SK-N-SH (cell line): ENCODE measurements at regions not wholly inside any gene's neighbourhood (a gene's known extent, or its start where the extent isn't known, plus 50 kb on each side); places are given as distances from the start of the nearest gene placed in this dataset.
"Not testable (repeated sequence)": the region's sequence is repeated elsewhere in the genome, so short reads cannot be mapped to it uniquely, and the experiment has no call there.

Source experiments
- CTCF ChIA-PET: fragments of 300-600, 350-600 bp; formaldehyde crosslinking; extraction: SDS; loops from one replicate; lab custom pipeline; 2021; lab: Yijun Ruan, JAX
- POLR2A ChIA-PET: fragments of 350-600 bp; sonication (Branson Sonifier 250); formaldehyde crosslinking; extraction: SDS; loops from one replicate; lab custom pipeline; 2020; ENCODE audit warnings: antibody characterized with exemption, inconsistent platforms; lab: Yijun Ruan, JAX
- DNase-seq: peaks from one replicate; pipeline ENCODE4 v3.0.0; 2012
- H2AFZ ChIP-seq: fragments of 200-600 bp; sonication (generic); 2 replicates; pipeline ENCODE4 v1.8.1; 2016; ENCODE audit warnings: antibody characterized with exemption, mild to moderate bottlenecking, low read depth
- H3F3A ChIP-seq: fragments of 200-600 bp; sonication (generic); replicated peaks from 2 replicates; pipeline ENCODE3; 2016; ENCODE audit warnings: antibody characterized with exemption, mild to moderate bottlenecking; ENCODE audit not compliant: insufficient read depth
- H3K27ac ChIP-seq, 2 experiments: fragments of 200-500 bp in 1 of 2; fragments of 200-600 bp in 1 of 2; sonication (Bioruptor generic) in 1 of 2; sonication (generic), shearing (Covaris generic) in 1 of 2; 2 replicates each; pipeline versions ENCODE4 v1.5.1 to v1.6.1; 2014 to 2016; ENCODE audit warnings: low read depth in 2 of 2, inconsistent platforms in 1 of 2, low read length in 1 of 2, mild to moderate bottlenecking in 1 of 2, mixed read lengths in 1 of 2
- H3K27me3 ChIP-seq: fragments of 200-600 bp; sonication (generic), shearing (Covaris generic); 2 replicates; pipeline ENCODE4 v1.6.1; 2016; ENCODE audit warnings: mixed run types; ENCODE audit not compliant: insufficient read depth
- H3K36me3 ChIP-seq, 2 experiments: fragments of 200-500 bp in 1 of 2; fragments of 200-600 bp in 1 of 2; sonication (Bioruptor generic) in 1 of 2; sonication (generic) in 1 of 2; replicated peaks in 1 of 2; 2 replicates each; pipeline versions ENCODE3 to v1.5.1; 2014 to 2016; ENCODE audit warnings: low read length in 1 of 2, mild to moderate bottlenecking in 1 of 2; ENCODE audit not compliant: insufficient read depth in 2 of 2, control insufficient read depth in 1 of 2
- H3K4me1 ChIP-seq, 2 experiments: fragments of 200-500 bp in 1 of 2; fragments of 200-600 bp in 1 of 2; sonication (Bioruptor generic) in 1 of 2; sonication (generic), shearing (Covaris generic) in 1 of 2; 2 replicates each; pipeline versions ENCODE4 v1.5.1 to v1.6.1; 2014 to 2016; ENCODE audit warnings: low read depth in 1 of 2, low read length in 1 of 2, mixed run types in 1 of 2; ENCODE audit not compliant: insufficient read depth in 2 of 2, control insufficient read depth in 1 of 2
- H3K4me2 ChIP-seq: fragments of 200-600 bp; sonication (generic), shearing (Covaris generic); 2 replicates; pipeline ENCODE4 v1.6.1; 2017; ENCODE audit warnings: mixed run types
- H3K4me3 ChIP-seq, 2 experiments: fragments of 200-500 bp in 1 of 2; fragments of 200-600 bp in 1 of 2; sonication (Bioruptor generic) in 1 of 2; sonication (generic), shearing (Covaris generic) in 1 of 2; 2 replicates each; pipeline versions ENCODE4 v1.5.1 to v1.8.1; 2014 to 2016; ENCODE audit warnings: low read depth in 2 of 2, inconsistent platforms in 1 of 2, low read length in 1 of 2, mild to moderate bottlenecking in 1 of 2, mixed read lengths in 1 of 2, moderate library complexity in 1 of 2
- H3K79me2 ChIP-seq: fragments of 200-600 bp; sonication (generic); 2 replicates; pipeline ENCODE4 v1.8.1; 2017; ENCODE audit warnings: mild to moderate bottlenecking; ENCODE audit not compliant: insufficient read depth
- H3K9ac ChIP-seq: fragments of 200-600 bp; sonication (generic); 2 replicates; pipeline ENCODE4 v1.6.1; 2017; ENCODE audit warnings: mixed run types
- H3K9me2 ChIP-seq: fragments of 200-600 bp; sonication (generic); 2 replicates; pipeline ENCODE4 v1.6.1; 2017; ENCODE audit warnings: mixed run types
- H3K9me3 ChIP-seq: fragments of 200-600 bp; sonication (generic); 2 replicates; pipeline ENCODE4 v1.6.1; 2017; ENCODE audit warnings: mixed run types, mild to moderate bottlenecking, moderate library complexity
- H4K20me1 ChIP-seq: fragments of 200-600 bp; sonication (generic); 2 replicates; pipeline ENCODE4 v1.6.1; 2017; ENCODE audit warnings: mild to moderate bottlenecking, mixed run types; ENCODE audit not compliant: insufficient read depth
- FOXJ3 ChIP-seq: sonication (generic); formaldehyde crosslinking; IDR thresholded peaks from 2 replicates; pipeline ENCODE4 v1.5.1; 2020; ENCODE audit warnings: mild to moderate bottlenecking, missing genetic modification reagents
- GATA2 ChIP-seq: sonication (generic); formaldehyde crosslinking; IDR thresholded peaks from 2 replicates; pipeline ENCODE4 v1.5.0; 2020; ENCODE audit warnings: mild to moderate bottlenecking, missing genetic modification reagents
- JUND ChIP-seq: IDR thresholded peaks from 2 replicates; pipeline ENCODE4 v1.4.0; 2012
- NFIC ChIP-seq: IDR thresholded peaks from 2 replicates; pipeline ENCODE4 v1.4.0; 2012; ENCODE audit warnings: borderline replicate concordance
- NRF1 ChIP-seq: IDR thresholded peaks from 2 replicates; pipeline ENCODE4 v1.6.1; 2012; ENCODE audit warnings: low read depth, mild to moderate bottlenecking, low read length
- RCOR1 ChIP-seq: fragments of 150-350 bp; IDR thresholded peaks from 2 replicates; pipeline ENCODE4 v1.6.1; 2017; ENCODE audit warnings: antibody characterized with exemption, low read length
- TCF12 ChIP-seq: IDR thresholded peaks from 2 replicates; pipeline ENCODE4 v1.4.0; 2012
- YY1 ChIP-seq: IDR thresholded peaks from 2 replicates; pipeline ENCODE4 v1.4.0; 2012; ENCODE audit warnings: low read depth, mild to moderate bottlenecking
- WGBS: methylation state at CpG from one replicate; pipeline ENCODE4 v1.1.6; 2017; ENCODE audit warnings: low lambda C conversion rate; 5-methylcytosine and 5-hydroxymethylcytosine counted together
- TF ChIP-seq, protein P1 (sequence below): IDR thresholded peaks from 2 replicates; pipeline ENCODE4 v1.4.0; 2012; ENCODE audit warnings: low read depth
- TF ChIP-seq, protein P2 (sequence below): IDR thresholded peaks from 2 replicates; pipeline ENCODE4; 2012
- TF ChIP-seq, protein P3 (sequence below): fragments of 200-600 bp; sonication (generic); IDR thresholded peaks from 2 replicates; pipeline ENCODE4 v1.6.1; 2017; ENCODE audit warnings: antibody characterized with exemption, mild to moderate bottlenecking, moderate library complexity
- TF ChIP-seq, protein P4 (sequence below): fragments of 150-350 bp; IDR thresholded peaks from 2 replicates; pipeline ENCODE4 v1.6.1; 2016; ENCODE audit warnings: mild to moderate bottlenecking, low read depth, low read length

DNA sequence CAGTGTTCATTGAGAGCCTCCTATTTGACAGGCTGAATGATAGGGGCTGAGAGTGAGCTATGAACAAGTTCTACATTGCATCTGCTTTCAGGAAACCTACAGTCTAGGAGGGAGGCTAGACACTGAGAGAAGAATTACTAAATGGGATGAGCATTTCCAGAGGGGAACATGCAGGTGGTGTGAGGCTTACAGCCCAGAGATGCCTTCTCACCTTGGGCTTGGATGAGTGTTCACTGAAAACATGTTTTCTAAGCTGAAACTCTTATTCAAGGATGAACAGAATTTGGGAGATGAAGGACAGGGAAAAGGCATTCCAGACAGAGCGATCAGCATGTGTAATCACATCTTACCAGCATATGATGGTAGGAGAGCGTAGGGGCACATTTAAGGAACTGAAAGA, 177.5 kb upstream of the E2F8 start (continued):
- TF ChIP-seq NRF1 (no peak), RCOR1 (no peak)

DNA sequence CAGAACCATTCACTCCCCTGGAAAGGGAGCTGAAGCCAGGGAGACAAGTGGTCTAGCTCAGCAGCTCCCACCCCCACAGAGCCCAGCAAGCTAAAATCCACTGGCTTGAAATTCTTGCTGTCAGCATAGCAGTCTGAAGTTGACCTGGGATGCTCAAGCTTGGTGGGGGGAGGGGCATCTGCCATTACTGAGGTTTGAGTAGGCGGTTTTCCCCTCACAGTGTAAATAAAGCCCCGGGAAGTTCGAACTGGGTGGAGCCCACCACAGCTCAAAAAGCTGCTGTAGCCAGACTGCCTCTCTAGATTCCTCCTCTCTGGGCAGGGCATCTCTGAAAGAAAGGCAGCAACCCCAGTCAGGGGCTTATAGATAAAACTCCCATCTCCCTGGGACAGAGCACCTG, 171.3 kb upstream of the E2F8 start:
- POLR2A ChIA-PET, result not testable (repeated sequence)

DNA sequence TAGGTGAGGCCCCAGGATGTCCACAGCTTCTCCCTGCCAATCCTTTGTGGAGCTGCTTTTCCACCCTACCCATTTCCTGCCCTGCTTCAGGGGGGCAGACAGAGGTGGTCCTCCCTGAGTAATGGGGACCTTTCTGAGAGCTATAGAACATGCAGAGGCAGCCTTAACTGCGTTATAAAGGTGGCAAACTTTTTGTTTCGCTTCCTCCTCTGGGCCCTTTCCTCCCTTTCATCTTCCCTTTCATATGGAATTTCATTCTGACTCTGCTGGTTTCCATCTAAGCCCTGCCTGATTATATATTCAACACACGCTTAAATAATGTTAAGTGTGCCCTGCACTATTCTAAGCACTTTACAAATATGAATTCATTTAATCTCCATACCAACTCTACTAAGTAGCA, 169.3 kb upstream of the E2F8 start:
- H3F3A ChIP-seq, result no peaks in the 10 kb centered on the region
- H3K4me1 ChIP-seq, result no peaks in the 10 kb centered on the region
- DNase-seq, result no peak
- H3K4me3 ChIP-seq, result no peak overlapping the region
- H3K9me2 ChIP-seq, result no peaks in the 10 kb centered on the region
- no peaks in the 10 kb centered on the region for H3K36me3 ChIP-seq
- H3K9me3 ChIP-seq, result no peaks in the 10 kb centered on the region
- ChIA-PET CTCF (interaction anchor here (1.2 kb wide), 1 partner anchor 64 kb away, joined by 3 read pairs; no protein-coding TSS in a partner anchor), POLR2A (interaction anchor here (0.6 kb wide), 1 partner anchor 548 kb away, joined by 3 read pairs; no protein-coding TSS in a partner anchor)
- H3K9ac ChIP-seq, result no peak overlapping the region
- no peak overlapping the region for H3K4me2 ChIP-seq
- H3K79me2 ChIP-seq, result no peaks in the 10 kb centered on the region
- no peak for TF ChIP-seq JUND
- no peak for TF ChIP-seq GATA2 (CRISPR knock-in tag)
- TF ChIP-seq, protein P1, sequence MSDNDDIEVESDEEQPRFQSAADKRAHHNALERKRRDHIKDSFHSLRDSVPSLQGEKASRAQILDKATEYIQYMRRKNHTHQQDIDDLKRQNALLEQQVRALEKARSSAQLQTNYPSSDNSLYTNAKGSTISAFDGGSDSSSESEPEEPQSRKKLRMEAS, result no peak
- TF ChIP-seq YY1, result no peak
- TF ChIP-seq, protein P2, sequence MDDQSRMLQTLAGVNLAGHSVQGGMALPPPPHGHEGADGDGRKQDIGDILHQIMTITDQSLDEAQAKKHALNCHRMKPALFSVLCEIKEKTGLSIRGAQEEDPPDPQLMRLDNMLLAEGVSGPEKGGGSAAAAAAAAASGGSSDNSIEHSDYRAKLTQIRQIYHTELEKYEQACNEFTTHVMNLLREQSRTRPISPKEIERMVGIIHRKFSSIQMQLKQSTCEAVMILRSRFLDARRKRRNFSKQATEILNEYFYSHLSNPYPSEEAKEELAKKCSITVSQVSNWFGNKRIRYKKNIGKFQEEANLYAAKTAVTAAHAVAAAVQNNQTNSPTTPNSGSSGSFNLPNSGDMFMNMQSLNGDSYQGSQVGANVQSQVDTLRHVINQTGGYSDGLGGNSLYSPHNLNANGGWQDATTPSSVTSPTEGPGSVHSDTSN, result no peak
- TF ChIP-seq NFIC, result no peak
- TF ChIP-seq, protein P3, sequence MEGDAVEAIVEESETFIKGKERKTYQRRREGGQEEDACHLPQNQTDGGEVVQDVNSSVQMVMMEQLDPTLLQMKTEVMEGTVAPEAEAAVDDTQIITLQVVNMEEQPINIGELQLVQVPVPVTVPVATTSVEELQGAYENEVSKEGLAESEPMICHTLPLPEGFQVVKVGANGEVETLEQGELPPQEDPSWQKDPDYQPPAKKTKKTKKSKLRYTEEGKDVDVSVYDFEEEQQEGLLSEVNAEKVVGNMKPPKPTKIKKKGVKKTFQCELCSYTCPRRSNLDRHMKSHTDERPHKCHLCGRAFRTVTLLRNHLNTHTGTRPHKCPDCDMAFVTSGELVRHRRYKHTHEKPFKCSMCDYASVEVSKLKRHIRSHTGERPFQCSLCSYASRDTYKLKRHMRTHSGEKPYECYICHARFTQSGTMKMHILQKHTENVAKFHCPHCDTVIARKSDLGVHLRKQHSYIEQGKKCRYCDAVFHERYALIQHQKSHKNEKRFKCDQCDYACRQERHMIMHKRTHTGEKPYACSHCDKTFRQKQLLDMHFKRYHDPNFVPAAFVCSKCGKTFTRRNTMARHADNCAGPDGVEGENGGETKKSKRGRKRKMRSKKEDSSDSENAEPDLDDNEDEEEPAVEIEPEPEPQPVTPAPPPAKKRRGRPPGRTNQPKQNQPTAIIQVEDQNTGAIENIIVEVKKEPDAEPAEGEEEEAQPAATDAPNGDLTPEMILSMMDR, result no peak
- TF ChIP-seq TCF12, result no peak
- TF ChIP-seq FOXJ3 (CRISPR knock-in tag), result no peak
- TF ChIP-seq, protein P4, sequence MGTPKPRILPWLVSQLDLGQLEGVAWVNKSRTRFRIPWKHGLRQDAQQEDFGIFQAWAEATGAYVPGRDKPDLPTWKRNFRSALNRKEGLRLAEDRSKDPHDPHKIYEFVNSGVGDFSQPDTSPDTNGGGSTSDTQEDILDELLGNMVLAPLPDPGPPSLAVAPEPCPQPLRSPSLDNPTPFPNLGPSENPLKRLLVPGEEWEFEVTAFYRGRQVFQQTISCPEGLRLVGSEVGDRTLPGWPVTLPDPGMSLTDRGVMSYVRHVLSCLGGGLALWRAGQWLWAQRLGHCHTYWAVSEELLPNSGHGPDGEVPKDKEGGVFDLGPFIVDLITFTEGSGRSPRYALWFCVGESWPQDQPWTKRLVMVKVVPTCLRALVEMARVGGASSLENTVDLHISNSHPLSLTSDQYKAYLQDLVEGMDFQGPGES, result no peak
- TF ChIP-seq, all 33 proteins: peak for 0
- Histone ChIP-seq H3K27ac (no peak overlapping the region), H2AFZ (no peak overlapping the region), H3K27me3 (peaks cover 7% of the 10 kb centered on the region; the same call in 1 of the 2 replicates), H4K20me1 (no peaks in the 10 kb centered on the region)
- 37% methylated on average over 3 of the region's 3 CpGs for WGBS

More for the DNA sequence above, 171.3 kb upstream of the E2F8 start:
- CTCF ChIA-PET, H3K9me2 ChIP-seq, H3K27ac ChIP-seq, DNase-seq, H2AFZ ChIP-seq, H3K4me3 ChIP-seq, H3K9me3 ChIP-seq, H3K4me2 ChIP-seq, H3K36me3 ChIP-seq, H3F3A ChIP-seq, H3K27me3 ChIP-seq, H3K4me1 ChIP-seq, H3K79me2 ChIP-seq, H3K9ac ChIP-seq, H4K20me1 ChIP-seq: not testable (repeated sequence)
- 22% methylated on average over 3 of the region's 3 CpGs for WGBS
